ENCODE measurements at regions not wholly inside any gene's neighbourhood (a gene's known extent, or its start where the extent isn't known, plus 50 kb on each side); places are given as distances from the start of the nearest gene placed in this dataset.

DNA sequence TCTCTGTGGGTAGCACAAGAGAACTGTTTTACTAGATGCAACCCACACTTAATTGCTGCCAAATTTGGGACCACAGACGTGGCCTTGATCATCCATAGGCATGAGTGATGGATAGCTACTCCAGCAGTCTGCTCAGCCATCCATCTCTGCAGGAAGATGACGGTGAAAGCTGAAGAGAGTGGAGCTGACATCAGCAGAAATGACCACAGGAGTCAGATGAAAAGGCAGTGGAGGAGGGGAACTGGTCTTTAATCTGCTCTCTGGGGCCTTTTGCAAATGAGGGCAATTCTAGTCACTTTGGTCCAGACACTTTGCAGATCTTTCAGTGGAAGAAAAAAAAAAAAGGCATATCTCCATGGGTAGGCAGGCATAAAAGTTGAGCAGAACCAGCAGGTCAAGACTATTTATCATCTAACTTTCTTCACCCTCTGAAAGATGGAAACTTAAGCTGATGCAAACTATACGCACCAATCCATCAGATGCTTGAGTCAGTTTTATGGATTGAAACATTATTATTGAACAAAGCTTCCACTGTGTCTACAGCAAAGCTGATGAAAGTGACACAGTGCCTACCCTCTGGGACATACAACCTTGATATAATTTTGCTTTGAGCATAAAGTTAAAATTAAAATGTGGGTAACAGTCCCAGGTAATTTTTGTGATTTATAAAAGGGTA lies 281.6 kb upstream of the OBI1 start:
- Histone ChIP-seq H3K36me3 (ENCODE audit: low read depth, missing control alignments) (no peaks in the 10 kb centered on the region), H3K9me3 (no peaks in the 10 kb centered on the region), H3K27me3 (no peaks in the 10 kb centered on the region), H3K27ac (no peak overlapping the region), H3K4me1 (no peaks in the 10 kb centered on the region), H3K4me3 (no peak overlapping the region)
- WGBS, 2 donors = 40 to 56% methylated on average over 3 of the region's 3 CpGs
- intact Hi-C loops (cut with DNase I; ENCODE audit: low total_unique reads) = no loop called here
- no peak for DNase-seq
- TF ChIP-seq, protein P1, sequence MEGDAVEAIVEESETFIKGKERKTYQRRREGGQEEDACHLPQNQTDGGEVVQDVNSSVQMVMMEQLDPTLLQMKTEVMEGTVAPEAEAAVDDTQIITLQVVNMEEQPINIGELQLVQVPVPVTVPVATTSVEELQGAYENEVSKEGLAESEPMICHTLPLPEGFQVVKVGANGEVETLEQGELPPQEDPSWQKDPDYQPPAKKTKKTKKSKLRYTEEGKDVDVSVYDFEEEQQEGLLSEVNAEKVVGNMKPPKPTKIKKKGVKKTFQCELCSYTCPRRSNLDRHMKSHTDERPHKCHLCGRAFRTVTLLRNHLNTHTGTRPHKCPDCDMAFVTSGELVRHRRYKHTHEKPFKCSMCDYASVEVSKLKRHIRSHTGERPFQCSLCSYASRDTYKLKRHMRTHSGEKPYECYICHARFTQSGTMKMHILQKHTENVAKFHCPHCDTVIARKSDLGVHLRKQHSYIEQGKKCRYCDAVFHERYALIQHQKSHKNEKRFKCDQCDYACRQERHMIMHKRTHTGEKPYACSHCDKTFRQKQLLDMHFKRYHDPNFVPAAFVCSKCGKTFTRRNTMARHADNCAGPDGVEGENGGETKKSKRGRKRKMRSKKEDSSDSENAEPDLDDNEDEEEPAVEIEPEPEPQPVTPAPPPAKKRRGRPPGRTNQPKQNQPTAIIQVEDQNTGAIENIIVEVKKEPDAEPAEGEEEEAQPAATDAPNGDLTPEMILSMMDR (IDR thresholded peaks at IDR 0.05) = no peak
- TF ChIP-seq POLR2A (IDR thresholded peaks at IDR 0.05) = no peak

DNA sequence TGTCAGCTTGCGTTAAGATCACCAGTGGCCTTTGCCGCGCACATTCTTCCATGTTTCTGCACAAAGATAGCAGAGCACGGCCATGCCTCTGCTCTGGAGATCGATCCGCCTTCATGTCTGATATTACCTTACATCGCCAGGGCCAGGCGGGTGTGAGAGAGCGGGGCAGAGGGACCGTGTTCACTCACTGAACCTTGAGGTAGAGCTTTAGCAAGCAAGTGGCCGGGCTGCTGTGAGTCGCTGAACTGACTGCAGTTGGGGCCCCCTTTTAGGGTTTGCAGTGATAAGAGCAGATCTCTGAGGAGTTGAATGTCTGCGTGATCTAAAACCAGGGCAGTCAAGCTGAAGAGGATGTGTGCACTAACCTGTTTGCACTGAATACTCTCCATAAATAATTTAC lies 275.4 kb upstream of the OBI1 start:
- H3K9me3 ChIP-seq = no peaks in the 10 kb centered on the region
- TF ChIP-seq, protein P1 (IDR thresholded peaks at IDR 0.05) = no peak
- TF ChIP-seq POLR2A (IDR thresholded peaks at IDR 0.05) = no peak
- 61 to 69% methylated on average over 13 of the region's 13 CpGs for WGBS, 2 donors
- H3K4me3 ChIP-seq = no peak overlapping the region
- intact Hi-C loops (cut with DNase I; ENCODE audit: low total_unique reads) = no loop called here
- no peak for DNase-seq
- H3K27me3 ChIP-seq = no peaks in the 10 kb centered on the region
- no peaks in the 10 kb centered on the region for H3K4me1 ChIP-seq
- no peaks in the 10 kb centered on the region for H3K36me3 ChIP-seq (ENCODE audit: low read depth, missing control alignments)
- H3K27ac ChIP-seq = no peak overlapping the region

DNA sequence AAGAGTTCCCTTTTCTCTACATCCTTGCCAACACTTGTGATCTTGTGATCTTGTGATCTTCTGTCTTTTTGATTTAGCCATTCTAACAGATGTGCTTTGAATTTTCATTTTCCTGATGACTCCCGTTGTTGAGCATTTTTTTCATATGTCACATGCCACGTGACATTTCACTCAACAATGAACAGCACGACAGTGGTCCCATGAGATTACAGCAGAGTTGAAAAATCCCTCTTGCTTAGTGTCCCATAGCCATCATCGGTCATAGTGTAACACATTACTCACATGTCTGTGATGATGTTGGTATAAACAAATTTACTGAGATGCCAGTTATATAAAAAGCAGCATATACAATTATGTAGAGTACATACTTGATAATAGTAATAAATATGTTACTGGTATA lies 256.1 kb upstream of the OBI1 start:
- intact Hi-C loops (cut with DNase I; ENCODE audit: low total_unique reads) = no loop called here
- no peak for DNase-seq
- WGBS, 2 donors = 86 to 87% methylated on average over 4 of the region's 4 CpGs
- H3K27me3 ChIP-seq = no peaks in the 10 kb centered on the region
- H3K9me3 ChIP-seq = no peaks in the 10 kb centered on the region
- H3K4me1 ChIP-seq = no peaks in the 10 kb centered on the region
- TF ChIP-seq, protein P1 (IDR thresholded peaks at IDR 0.05) = no peak
- no peak for TF ChIP-seq POLR2A (IDR thresholded peaks at IDR 0.05)
- no peaks in the 10 kb centered on the region for H3K36me3 ChIP-seq (ENCODE audit: low read depth, missing control alignments)
- H3K27ac ChIP-seq = no peak overlapping the region
- no peak overlapping the region for H3K4me3 ChIP-seq

DNA sequence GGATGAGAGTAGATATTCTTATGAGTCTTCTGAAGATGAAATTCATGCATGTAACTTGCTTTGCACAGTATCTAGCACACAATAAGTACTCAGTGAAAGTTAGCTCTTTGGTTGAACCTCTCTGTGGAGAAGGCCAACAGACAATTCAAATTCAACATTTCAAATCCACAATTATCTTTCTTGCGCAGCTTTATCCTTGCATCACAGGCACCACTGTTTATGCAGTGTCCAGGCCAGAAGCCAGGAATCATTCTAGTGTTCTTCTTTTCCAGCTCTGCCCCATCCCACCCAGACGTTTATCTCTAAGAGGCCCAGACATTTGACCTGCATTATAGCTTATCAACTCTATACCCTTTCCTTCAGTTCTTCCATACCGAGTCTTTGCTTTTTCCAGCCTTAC lies 254.7 kb upstream of the OBI1 start:
- TF ChIP-seq, protein P1 (IDR thresholded peaks at IDR 0.05) = no peak
- no peak for TF ChIP-seq POLR2A (IDR thresholded peaks at IDR 0.05)
- Histone ChIP-seq H3K9me3 (no peaks in the 10 kb centered on the region), H3K27me3 (no peaks in the 10 kb centered on the region), H3K4me1 (no peaks in the 10 kb centered on the region), H3K36me3 (ENCODE audit: low read depth, missing control alignments) (no peaks in the 10 kb centered on the region), H3K27ac (no peak overlapping the region), H3K4me3 (no peak overlapping the region)
- 72 to 81% methylated on average over 3 of the region's 3 CpGs for WGBS, 2 donors
- intact Hi-C loops (cut with DNase I; ENCODE audit: low total_unique reads) = no loop called here
- no peak for DNase-seq

DNA sequence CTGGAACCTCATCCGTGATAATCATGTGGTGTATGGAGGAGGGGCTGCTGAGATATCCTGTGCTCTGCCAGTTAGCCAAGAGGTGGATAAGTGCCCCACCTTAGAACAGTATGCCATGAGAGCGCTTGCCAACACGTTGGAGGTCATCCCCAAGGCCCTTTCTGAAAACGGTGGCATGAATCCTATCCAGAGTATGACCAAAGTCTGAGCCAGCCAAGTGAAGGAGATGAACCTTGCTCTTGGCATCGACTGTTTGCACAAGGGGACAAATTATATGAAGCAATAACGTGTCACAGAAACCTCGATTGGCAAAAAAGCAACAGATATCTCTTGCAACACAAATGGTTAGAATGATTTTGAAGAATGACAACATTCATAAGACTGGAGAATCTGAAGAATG lies 251.2 kb upstream of the OBI1 start:
- no peak overlapping the region for H3K27ac ChIP-seq
- no peak for DNase-seq
- no peaks in the 10 kb centered on the region for H3K36me3 ChIP-seq (ENCODE audit: low read depth, missing control alignments)
- no peak overlapping the region for H3K4me3 ChIP-seq
- TF ChIP-seq POLR2A (IDR thresholded peaks at IDR 0.05) = no peak
- TF ChIP-seq, protein P1 (IDR thresholded peaks at IDR 0.05) = no peak
- H3K9me3 ChIP-seq = no peaks in the 10 kb centered on the region
- whole genome bisulfite sequencing, 2 donors = 75 to 78% methylated on average over 7 of the region's 7 CpGs
- no peaks in the 10 kb centered on the region for H3K27me3 ChIP-seq
- H3K4me1 ChIP-seq = no peaks in the 10 kb centered on the region
- intact Hi-C loops (cut with DNase I; ENCODE audit: low total_unique reads) = no loop called here
